ENCODE measurements at regions not wholly inside any gene's neighbourhood (a gene's known extent, or its start where the extent isn't known, plus 50 kb on each side); places are given as distances from the start of the nearest gene placed in this dataset.

DNA sequence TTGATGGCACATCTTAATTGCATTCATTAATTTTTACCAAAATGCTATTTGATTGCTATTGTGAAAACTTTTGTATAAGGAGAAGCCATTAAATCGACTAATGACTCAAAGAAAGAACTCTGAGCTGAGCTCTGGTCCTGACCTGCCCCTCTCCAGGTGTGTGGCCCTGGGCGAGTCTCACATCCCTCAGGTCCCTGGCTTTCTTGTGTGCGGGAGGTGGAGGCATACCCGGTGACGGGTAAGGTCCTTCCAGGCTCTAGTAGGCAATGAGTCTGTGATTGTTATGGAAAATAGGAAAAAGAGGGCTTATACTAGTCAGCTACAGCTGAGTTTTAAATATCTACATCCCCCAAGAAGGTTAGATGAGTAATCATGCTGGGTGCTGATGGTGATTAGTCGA lies 248.1 kb downstream of the GATA3 start:
- DNase-seq, result no peak
- H3K36me3 Mint-ChIP-seq (ENCODE audit: insufficient read depth, unreplicated experiment), result no peaks in the 10 kb centered on the region
- H3K27me3 ChIP-seq (replicated peaks; ENCODE audit: control insufficient read depth, insufficient read depth, low read length), result no peaks in the 10 kb centered on the region
- TF ChIP-seq, protein P1, sequence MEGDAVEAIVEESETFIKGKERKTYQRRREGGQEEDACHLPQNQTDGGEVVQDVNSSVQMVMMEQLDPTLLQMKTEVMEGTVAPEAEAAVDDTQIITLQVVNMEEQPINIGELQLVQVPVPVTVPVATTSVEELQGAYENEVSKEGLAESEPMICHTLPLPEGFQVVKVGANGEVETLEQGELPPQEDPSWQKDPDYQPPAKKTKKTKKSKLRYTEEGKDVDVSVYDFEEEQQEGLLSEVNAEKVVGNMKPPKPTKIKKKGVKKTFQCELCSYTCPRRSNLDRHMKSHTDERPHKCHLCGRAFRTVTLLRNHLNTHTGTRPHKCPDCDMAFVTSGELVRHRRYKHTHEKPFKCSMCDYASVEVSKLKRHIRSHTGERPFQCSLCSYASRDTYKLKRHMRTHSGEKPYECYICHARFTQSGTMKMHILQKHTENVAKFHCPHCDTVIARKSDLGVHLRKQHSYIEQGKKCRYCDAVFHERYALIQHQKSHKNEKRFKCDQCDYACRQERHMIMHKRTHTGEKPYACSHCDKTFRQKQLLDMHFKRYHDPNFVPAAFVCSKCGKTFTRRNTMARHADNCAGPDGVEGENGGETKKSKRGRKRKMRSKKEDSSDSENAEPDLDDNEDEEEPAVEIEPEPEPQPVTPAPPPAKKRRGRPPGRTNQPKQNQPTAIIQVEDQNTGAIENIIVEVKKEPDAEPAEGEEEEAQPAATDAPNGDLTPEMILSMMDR (IDR thresholded peaks at IDR 0.05; ENCODE audit: insufficient read depth in 1 of 2, low read depth in 1 of 2, low read length in 1 of 2, severe bottlenecking in 1 of 2, unreplicated experiment in 1 of 2), result no peak
- H3K4me3 Mint-ChIP-seq (ENCODE audit: unreplicated experiment), result no peak overlapping the region
- H3K4me1 ChIP-seq, result no peaks in the 10 kb centered on the region
- BruUV-seq (replicated peaks), result no TSS peak
- H3K36me3 ChIP-seq (ENCODE audit: control insufficient read depth, insufficient read depth, low read length), result no peaks in the 10 kb centered on the region
- intact Hi-C loops (cut with micrococcal nuclease; ENCODE audit: unreplicated experiment), result no loop called here
- H3K9me3 Mint-ChIP-seq (ENCODE audit: unreplicated experiment), result no peaks in the 10 kb centered on the region
- ChIA-PET CTCF (no interaction called here), POLR2A (no interaction called here)
- no peaks in the 10 kb centered on the region for H3K4me1 Mint-ChIP-seq (ENCODE audit: low read depth, unreplicated experiment)
- no peak overlapping the region for H3K4me3 ChIP-seq (ENCODE audit: low read depth, low read length)
- no peaks in the 10 kb centered on the region for H3K27me3 Mint-ChIP-seq (ENCODE audit: insufficient read depth, unreplicated experiment)
- no peaks in the 10 kb centered on the region; the same call in 1 of the 2 replicates for H3K9me3 ChIP-seq
- no peak overlapping the region for H3K27ac Mint-ChIP-seq (ENCODE audit: unreplicated experiment)

DNA sequence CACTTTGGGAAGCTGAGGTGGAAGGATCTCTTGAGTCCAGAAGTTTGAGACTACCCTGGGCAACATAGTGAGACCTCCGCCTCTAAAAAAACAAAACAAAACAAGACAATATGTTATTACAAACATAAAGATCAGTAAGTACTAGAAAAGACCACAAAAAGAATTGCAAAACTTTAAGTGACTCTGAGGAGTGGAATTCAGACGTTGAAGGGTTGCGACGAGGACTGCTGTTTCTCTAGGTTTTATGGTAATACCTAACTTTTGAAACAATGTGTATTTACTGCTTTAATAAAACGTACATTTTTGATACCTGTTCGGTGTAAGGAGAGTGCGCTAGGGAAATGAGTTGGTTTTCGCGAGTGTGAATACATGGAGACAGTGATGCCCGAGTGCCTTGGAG lies 250.4 kb downstream of the GATA3 start:
- H3K27ac Mint-ChIP-seq (ENCODE audit: unreplicated experiment), result no peak overlapping the region
- H3K36me3 ChIP-seq (ENCODE audit: control insufficient read depth, insufficient read depth, low read length), result no peaks in the 10 kb centered on the region
- ChIA-PET POLR2A (no interaction called here), CTCF (no interaction called here)
- DNase-seq, result no peak
- no peaks in the 10 kb centered on the region for H3K27me3 ChIP-seq (replicated peaks; ENCODE audit: control insufficient read depth, insufficient read depth, low read length)
- H3K4me1 ChIP-seq, result no peaks in the 10 kb centered on the region
- H3K9me3 ChIP-seq, result no peaks in the 10 kb centered on the region; the same call in 1 of the 2 replicates
- no peaks in the 10 kb centered on the region for H3K36me3 Mint-ChIP-seq (ENCODE audit: insufficient read depth, unreplicated experiment)
- no peaks in the 10 kb centered on the region for H3K9me3 Mint-ChIP-seq (ENCODE audit: unreplicated experiment)
- H3K27me3 Mint-ChIP-seq (ENCODE audit: insufficient read depth, unreplicated experiment), result no peaks in the 10 kb centered on the region
- no peak overlapping the region for H3K4me3 Mint-ChIP-seq (ENCODE audit: unreplicated experiment)
- TF ChIP-seq, protein P1 (IDR thresholded peaks at IDR 0.05; ENCODE audit: insufficient read depth in 1 of 2, low read depth in 1 of 2, low read length in 1 of 2, severe bottlenecking in 1 of 2, unreplicated experiment in 1 of 2), result no peak
- no peak overlapping the region for H3K4me3 ChIP-seq (ENCODE audit: low read depth, low read length)
- BruUV-seq (replicated peaks), result no TSS peak
- no peaks in the 10 kb centered on the region for H3K4me1 Mint-ChIP-seq (ENCODE audit: low read depth, unreplicated experiment)
- intact Hi-C loops (cut with micrococcal nuclease; ENCODE audit: unreplicated experiment), result no loop called here

DNA sequence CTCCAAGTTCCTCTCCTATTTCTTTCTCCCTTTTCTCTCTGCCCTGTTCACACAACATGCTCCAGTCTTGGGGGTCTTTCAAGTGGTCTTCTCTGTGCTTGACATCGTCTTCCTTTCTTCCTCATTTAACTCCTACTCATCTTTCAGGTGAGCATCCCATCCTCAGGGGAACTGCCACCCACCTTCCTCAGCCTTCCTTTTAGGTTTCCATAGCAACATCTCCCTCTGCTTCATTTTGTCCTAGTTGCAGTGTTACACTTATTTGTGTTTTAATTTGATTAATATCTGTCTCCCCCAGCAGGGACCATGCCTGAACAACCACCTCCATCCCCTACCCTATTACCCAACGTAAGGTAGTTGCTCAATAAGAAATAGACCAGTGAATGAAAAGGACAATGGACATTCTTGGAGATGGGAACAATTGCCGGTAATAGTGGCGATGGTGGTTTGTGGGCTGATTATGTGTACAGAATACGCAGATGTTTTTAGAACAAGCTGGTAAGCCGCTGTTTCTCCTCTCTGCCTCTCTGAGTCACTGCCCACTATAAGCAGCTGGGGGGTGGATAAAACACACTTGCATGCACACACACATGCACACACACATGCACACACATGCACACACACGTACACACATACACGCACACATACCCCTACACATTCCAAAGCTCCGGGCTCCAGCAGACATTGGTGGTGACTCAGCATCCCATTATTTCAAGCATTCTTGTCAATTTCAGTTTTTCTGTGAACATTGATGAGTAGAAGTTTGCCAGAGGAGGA lies 251.6 kb downstream of the GATA3 start:
- no peaks in the 10 kb centered on the region for H3K4me1 Mint-ChIP-seq (ENCODE audit: low read depth, unreplicated experiment)
- POLR2A ChIA-PET, result no interaction called here
- TF ChIP-seq, protein P1 (IDR thresholded peaks at IDR 0.05; ENCODE audit: insufficient read depth in 1 of 2, low read depth in 1 of 2, low read length in 1 of 2, severe bottlenecking in 1 of 2, unreplicated experiment in 1 of 2), result no peak

More for the DNA sequence above, 251.6 kb downstream of the GATA3 start:
- H3K4me1 ChIP-seq, result no peaks in the 10 kb centered on the region
- no TSS peak for BruUV-seq (replicated peaks)
- Mint-ChIP-seq H3K27me3 (ENCODE audit: insufficient read depth, unreplicated experiment) (no peaks in the 10 kb centered on the region), H3K9me3 (ENCODE audit: unreplicated experiment) (no peaks in the 10 kb centered on the region), H3K4me3 (ENCODE audit: unreplicated experiment) (no peak overlapping the region), H3K36me3 (ENCODE audit: insufficient read depth, unreplicated experiment) (no peaks in the 10 kb centered on the region), H3K27ac (ENCODE audit: unreplicated experiment) (no peak overlapping the region)
- H3K9me3 ChIP-seq, result no peaks in the 10 kb centered on the region
- H3K27me3 ChIP-seq (replicated peaks; ENCODE audit: control insufficient read depth, insufficient read depth, low read length), result no peaks in the 10 kb centered on the region
- CTCF ChIA-PET, result no interaction called here
- no peaks in the 10 kb centered on the region for H3K36me3 ChIP-seq (ENCODE audit: control insufficient read depth, insufficient read depth, low read length)
- intact Hi-C loops (cut with micrococcal nuclease; ENCODE audit: unreplicated experiment), result no loop called here
- H3K4me3 ChIP-seq (ENCODE audit: low read depth, low read length), result no peak overlapping the region
- no peak for DNase-seq
